GM19395 (cell line): ENCODE measurements at regions not wholly inside any gene's neighbourhood (a gene's known extent, or its start where the extent isn't known, plus 50 kb on each side); places are given as distances from the start of the nearest gene placed in this dataset.
"Not testable (repeated sequence)": the region's sequence is repeated elsewhere in the genome, so short reads cannot be mapped to it uniquely, and the experiment has no call there.

Experiments
- ATAC-seq: cut with Tn5 transposase; IDR thresholded peaks from one replicate; pipeline ENCODE4 v1.9.1; 2021; ENCODE audit warnings: mild to moderate bottlenecking, moderate library complexity; ENCODE audit not compliant: unreplicated experiment

GRCh38 chr14:47959740-47960139, 284.3 kb upstream of the MDGA2 start:
- ATAC-seq, result no peak

- no peak for ATAC-seq
Observed at GRCh38 chr14:47949006-47949405, 273.6 kb upstream of the MDGA2 start.

- no peak for ATAC-seq
Observed at GRCh38 chr14:47935332-47935731, 259.9 kb upstream of the MDGA2 start.

GRCh38 chr14:47929334-47929733, 253.9 kb upstream of the MDGA2 start:
- ATAC-seq, result peak; percentile 91

- no peak for ATAC-seq
Observed at GRCh38 chr14:47921133-47921532, 245.7 kb upstream of the MDGA2 start.

- no peak for ATAC-seq
Observed at GRCh38 chr14:47919997-47920396, 244.6 kb upstream of the MDGA2 start.

GRCh38 chr14:47919334-47919846, 244.0 kb upstream of the MDGA2 start:
- no peak for ATAC-seq

- ATAC-seq, result no peak
Observed at GRCh38 chr14:47917344-47917954, 242.0 kb upstream of the MDGA2 start.

GRCh38 chr14:47901141-47901540, 225.7 kb upstream of the MDGA2 start:
- not testable (repeated sequence) for ATAC-seq

GRCh38 chr14:47899685-47900084, 224.3 kb upstream of the MDGA2 start:
- no peak for ATAC-seq

GRCh38 chr14:47874350-47874749, 198.9 kb upstream of the MDGA2 start:
- ATAC-seq, result no peak

GRCh38 chr14:47872588-47872987, 197.2 kb upstream of the MDGA2 start:
- no peak for ATAC-seq

GRCh38 chr14:47863441-47863840, 188.0 kb upstream of the MDGA2 start:
- ATAC-seq, result no peak

- peak; percentile 68 for ATAC-seq
Observed at GRCh38 chr14:47857646-47858045, 182.2 kb upstream of the MDGA2 start.

GRCh38 chr14:47852278-47852677, 176.9 kb upstream of the MDGA2 start:
- ATAC-seq, result no peak

- ATAC-seq, result no peak
Observed at GRCh38 chr14:47846008-47846407, 170.6 kb upstream of the MDGA2 start.

- no peak for ATAC-seq
Observed at GRCh38 chr14:47843236-47843635, 167.8 kb upstream of the MDGA2 start.

GRCh38 chr14:47833011-47833410, 157.6 kb upstream of the MDGA2 start:
- no peak for ATAC-seq

- ATAC-seq, result no peak
Observed at GRCh38 chr14:47826809-47827208, 151.4 kb upstream of the MDGA2 start.

GRCh38 chr14:47822326-47822725, 146.9 kb upstream of the MDGA2 start:
- no peak for ATAC-seq

- ATAC-seq, result no peak
Observed at GRCh38 chr14:47821135-47821534, 145.7 kb upstream of the MDGA2 start.

- no peak for ATAC-seq
Observed at GRCh38 chr14:47790477-47790876, 115.1 kb upstream of the MDGA2 start.

- ATAC-seq, result no peak
Observed at GRCh38 chr14:47785058-47785457, 109.7 kb upstream of the MDGA2 start.
